ENCODE measurements at regions not wholly inside any gene's neighbourhood (a gene's known extent, or its start where the extent isn't known, plus 50 kb on each side); places are given as distances from the start of the nearest gene placed in this dataset.

DNA sequence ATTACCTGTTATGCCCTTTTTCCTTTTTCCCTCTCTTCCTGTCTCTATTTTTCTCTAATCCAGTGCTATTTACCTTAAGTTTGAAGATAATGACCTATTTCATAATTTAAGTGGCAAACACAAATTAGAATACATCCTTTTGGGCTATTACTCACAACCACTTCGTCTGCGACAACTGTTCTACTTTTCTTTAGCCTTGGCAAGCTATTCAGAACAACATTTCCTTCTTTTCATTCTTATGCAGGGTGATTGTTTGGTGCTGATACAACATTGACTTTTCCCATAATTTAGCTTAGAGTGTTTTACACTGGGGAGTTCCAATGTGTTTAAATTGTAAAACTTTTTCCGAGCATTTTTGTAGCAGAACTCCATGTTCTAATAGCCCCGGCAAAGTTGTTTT lies 86.6 kb upstream of the S1PR1 start:
- H3K9me2 ChIP-seq (replicated peaks; ENCODE audit: insufficient read depth), result no peaks in the 10 kb centered on the region
- no peak for DNase-seq (ENCODE audit: low spot score)
- H3K36me3 ChIP-seq (replicated peaks; ENCODE audit: insufficient read depth, low read depth), result no peaks in the 10 kb centered on the region
- no peaks in the 10 kb centered on the region for H3K9me3 ChIP-seq (ENCODE audit: low read depth)
- TF ChIP-seq EZH2 (IDR thresholded peaks at IDR 0.05; ENCODE audit: borderline replicate concordance) (no peak), EZH2phosphoT487 (IDR thresholded peaks at IDR 0.05; ENCODE audit: low read depth, severe bottlenecking, unreplicated experiment) (no peak)
- TF ChIP-seq, protein P1, sequence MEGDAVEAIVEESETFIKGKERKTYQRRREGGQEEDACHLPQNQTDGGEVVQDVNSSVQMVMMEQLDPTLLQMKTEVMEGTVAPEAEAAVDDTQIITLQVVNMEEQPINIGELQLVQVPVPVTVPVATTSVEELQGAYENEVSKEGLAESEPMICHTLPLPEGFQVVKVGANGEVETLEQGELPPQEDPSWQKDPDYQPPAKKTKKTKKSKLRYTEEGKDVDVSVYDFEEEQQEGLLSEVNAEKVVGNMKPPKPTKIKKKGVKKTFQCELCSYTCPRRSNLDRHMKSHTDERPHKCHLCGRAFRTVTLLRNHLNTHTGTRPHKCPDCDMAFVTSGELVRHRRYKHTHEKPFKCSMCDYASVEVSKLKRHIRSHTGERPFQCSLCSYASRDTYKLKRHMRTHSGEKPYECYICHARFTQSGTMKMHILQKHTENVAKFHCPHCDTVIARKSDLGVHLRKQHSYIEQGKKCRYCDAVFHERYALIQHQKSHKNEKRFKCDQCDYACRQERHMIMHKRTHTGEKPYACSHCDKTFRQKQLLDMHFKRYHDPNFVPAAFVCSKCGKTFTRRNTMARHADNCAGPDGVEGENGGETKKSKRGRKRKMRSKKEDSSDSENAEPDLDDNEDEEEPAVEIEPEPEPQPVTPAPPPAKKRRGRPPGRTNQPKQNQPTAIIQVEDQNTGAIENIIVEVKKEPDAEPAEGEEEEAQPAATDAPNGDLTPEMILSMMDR (IDR thresholded peaks at IDR 0.05; ENCODE audit: poor library complexity), result no peak
- 99% methylated on average over 4 of the region's 4 CpGs for WGBS (ENCODE audit: low lambda C conversion rate, missing lambda C conversion rate)
- no peaks in the 10 kb centered on the region for H3K79me2 ChIP-seq
- H3K27ac ChIP-seq, result no peak overlapping the region
- no peak overlapping the region for H3K4me3 ChIP-seq
- H2AFZ ChIP-seq, result no peak overlapping the region
- H3K4me1 ChIP-seq (ENCODE audit: insufficient read depth), result peaks cover 10% of the 10 kb centered on the region
- no peaks in the 10 kb centered on the region for H4K20me1 ChIP-seq (ENCODE audit: insufficient read depth, poor library complexity, severe bottlenecking)
- H3K4me2 ChIP-seq, result no peak overlapping the region
- no peaks in the 10 kb centered on the region for H3K27me3 ChIP-seq

DNA sequence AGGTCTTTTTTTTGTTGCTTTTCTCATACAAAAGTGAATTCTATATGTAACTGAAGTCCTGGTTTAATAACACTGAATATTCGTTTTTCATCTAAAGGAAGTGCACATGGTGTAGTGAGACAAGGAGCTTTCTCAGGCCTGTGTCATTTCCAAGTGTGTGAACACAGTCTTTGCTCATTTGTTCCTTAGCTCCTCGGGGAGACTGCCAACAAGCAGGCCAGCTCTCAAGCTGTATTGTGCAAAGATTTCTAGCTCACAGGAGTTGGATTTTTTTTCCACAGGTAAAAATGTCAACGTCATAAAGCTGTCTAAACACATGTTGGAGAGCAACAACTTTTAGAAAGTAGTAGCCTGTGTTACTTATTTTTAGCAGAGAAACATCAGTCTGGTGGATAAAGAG lies 87.8 kb upstream of the S1PR1 start:
- Histone ChIP-seq H3K4me3 (no peak overlapping the region), H3K36me3 (replicated peaks; ENCODE audit: insufficient read depth, low read depth) (no peaks in the 10 kb centered on the region), H3K27me3 (no peaks in the 10 kb centered on the region), H3K27ac (no peak overlapping the region), H4K20me1 (ENCODE audit: insufficient read depth, poor library complexity, severe bottlenecking) (no peaks in the 10 kb centered on the region), H3K9me2 (replicated peaks; ENCODE audit: insufficient read depth) (no peaks in the 10 kb centered on the region), H3K4me2 (no peak overlapping the region), H3K79me2 (no peaks in the 10 kb centered on the region), H3K4me1 (ENCODE audit: insufficient read depth) (peaks cover 10% of the 10 kb centered on the region), H3K9me3 (ENCODE audit: low read depth) (no peaks in the 10 kb centered on the region), H2AFZ (no peak overlapping the region)
- DNase-seq (ENCODE audit: low spot score), result no peak
- WGBS (ENCODE audit: low lambda C conversion rate, missing lambda C conversion rate), result 22% methylated on average over 3 of the region's 3 CpGs
- TF ChIP-seq EZH2 (IDR thresholded peaks at IDR 0.05; ENCODE audit: borderline replicate concordance), result no peak
- TF ChIP-seq, protein P1 (IDR thresholded peaks at IDR 0.05; ENCODE audit: poor library complexity), result no peak
- TF ChIP-seq EZH2phosphoT487 (IDR thresholded peaks at IDR 0.05; ENCODE audit: low read depth, severe bottlenecking, unreplicated experiment), result no peak

DNA sequence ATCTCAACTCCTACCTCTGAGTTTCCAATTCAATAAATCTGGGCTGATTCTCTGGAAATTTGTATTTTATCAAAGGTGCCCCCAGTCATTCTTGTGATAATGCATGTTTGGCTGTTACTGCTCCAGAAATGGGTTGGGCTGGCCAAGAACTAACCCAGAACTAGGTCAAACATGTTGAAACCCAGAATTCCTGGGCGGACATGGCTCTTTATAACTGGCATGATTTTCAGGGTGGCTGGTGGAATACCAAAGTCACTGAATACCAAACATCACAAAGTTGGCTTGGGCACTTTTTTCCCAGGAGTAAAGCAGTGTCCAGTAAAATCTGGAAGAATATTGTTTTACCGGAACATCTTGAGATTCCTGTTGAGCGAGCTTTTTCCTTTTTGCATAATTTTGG lies 89.4 kb upstream of the S1PR1 start:
- WGBS (ENCODE audit: low lambda C conversion rate, missing lambda C conversion rate), result 85% methylated on average over 3 of the region's 3 CpGs

More for the DNA sequence above, 89.4 kb upstream of the S1PR1 start:
- Histone ChIP-seq H3K9me2 (replicated peaks; ENCODE audit: insufficient read depth) (no peaks in the 10 kb centered on the region), H2AFZ (no peak overlapping the region), H3K4me2 (no peak overlapping the region), H4K20me1 (ENCODE audit: insufficient read depth, poor library complexity, severe bottlenecking) (no peaks in the 10 kb centered on the region), H3K36me3 (replicated peaks; ENCODE audit: insufficient read depth, low read depth) (no peaks in the 10 kb centered on the region), H3K9me3 (ENCODE audit: low read depth) (no peaks in the 10 kb centered on the region), H3K27me3 (no peaks in the 10 kb centered on the region), H3K4me1 (ENCODE audit: insufficient read depth) (peaks cover 10% of the 10 kb centered on the region), H3K79me2 (no peaks in the 10 kb centered on the region), H3K27ac (no peak overlapping the region), H3K4me3 (no peak overlapping the region)
- DNase-seq (ENCODE audit: low spot score), result no peak
- TF ChIP-seq, protein P1 (IDR thresholded peaks at IDR 0.05; ENCODE audit: poor library complexity), result no peak
- TF ChIP-seq EZH2 (IDR thresholded peaks at IDR 0.05; ENCODE audit: borderline replicate concordance) (no peak), EZH2phosphoT487 (IDR thresholded peaks at IDR 0.05; ENCODE audit: low read depth, severe bottlenecking, unreplicated experiment) (no peak)
